ENCODE measurements at regions not wholly inside any gene's neighbourhood (a gene's known extent, or its start where the extent isn't known, plus 50 kb on each side); places are given as distances from the start of the nearest gene placed in this dataset.

DNA sequence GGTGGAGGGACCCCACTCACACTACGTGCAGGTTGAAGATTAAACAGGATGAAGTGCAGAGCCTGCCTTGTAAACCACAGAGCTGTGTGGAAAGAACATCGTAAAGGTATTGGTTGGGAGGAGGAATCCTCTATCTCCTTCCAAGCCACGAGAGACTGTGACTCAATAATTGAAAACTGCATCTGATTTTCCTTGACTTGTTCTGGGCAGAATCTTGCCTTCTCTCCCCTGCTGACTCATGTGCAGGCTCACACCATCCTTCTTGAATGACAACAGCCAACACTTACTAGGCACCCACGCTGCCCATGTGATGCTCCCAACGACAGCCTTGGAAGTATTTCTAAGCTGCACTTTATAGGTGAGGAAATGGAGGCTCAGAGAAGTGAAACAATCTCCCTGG is 563.0 kb downstream of the MIAT start:
- no peak for DNase-seq (ENCODE audit: low read depth, low spot score)

DNA sequence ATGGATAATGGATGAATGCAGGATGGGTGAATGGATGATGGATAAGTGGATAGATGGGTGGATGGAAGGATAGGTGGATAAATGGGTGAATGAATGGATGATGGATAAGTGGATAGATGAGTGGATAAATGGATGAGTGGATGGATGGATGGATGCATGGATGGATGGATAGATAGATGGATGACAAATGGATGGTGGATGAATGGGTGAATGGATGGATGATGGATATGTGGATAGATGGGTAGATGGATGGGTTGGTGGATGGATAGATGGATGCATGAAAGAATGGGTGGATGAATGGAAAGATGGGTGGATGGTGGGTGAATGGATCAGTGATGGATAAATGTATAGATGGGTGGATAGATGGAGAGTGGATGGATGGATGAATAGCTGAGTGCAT is 564.8 kb downstream of the MIAT start:
- no peak for DNase-seq (ENCODE audit: low read depth, low spot score)

DNA sequence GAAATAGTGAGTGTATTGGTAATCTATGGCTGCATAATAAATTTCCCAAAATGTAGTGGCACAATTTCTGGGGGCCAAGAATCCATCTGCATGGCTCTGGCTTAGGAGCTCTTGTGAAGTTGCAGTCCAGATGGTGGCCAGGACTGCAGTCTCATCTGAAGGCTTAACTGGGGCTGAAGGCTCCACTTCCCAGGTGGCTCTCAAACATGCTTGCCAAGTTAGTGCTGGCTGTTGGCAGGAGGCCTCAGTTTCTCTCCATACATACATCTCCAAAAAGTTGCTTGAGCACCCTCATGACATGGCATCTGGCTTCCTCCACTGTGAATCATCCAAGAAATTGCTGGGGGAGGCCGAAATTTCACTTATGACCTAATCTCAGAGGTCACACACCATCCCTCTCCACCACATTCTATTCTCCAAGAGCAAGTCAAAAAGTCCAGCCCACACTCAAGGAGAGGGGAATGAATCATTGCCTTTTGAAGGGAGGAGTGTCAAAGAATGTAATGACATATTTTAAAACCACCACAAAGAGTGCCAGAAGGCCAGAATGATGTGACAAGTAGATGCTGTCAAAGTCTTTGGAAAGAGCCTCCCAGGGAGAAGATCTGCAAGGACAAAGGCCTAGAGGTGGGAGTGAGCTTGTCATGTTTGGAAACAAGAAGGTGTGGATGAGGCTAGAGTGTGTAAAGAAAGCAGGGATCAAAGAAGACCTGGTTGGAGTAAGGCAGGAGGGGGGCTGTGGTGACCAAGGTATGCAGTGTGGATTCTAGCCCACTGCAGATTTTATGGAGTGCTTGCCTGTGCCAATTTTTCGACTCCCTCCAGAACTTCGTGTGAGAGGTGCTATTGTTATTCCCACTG is 566.2 kb downstream of the MIAT start:
- no peak for DNase-seq (ENCODE audit: low read depth, low spot score)

DNA sequence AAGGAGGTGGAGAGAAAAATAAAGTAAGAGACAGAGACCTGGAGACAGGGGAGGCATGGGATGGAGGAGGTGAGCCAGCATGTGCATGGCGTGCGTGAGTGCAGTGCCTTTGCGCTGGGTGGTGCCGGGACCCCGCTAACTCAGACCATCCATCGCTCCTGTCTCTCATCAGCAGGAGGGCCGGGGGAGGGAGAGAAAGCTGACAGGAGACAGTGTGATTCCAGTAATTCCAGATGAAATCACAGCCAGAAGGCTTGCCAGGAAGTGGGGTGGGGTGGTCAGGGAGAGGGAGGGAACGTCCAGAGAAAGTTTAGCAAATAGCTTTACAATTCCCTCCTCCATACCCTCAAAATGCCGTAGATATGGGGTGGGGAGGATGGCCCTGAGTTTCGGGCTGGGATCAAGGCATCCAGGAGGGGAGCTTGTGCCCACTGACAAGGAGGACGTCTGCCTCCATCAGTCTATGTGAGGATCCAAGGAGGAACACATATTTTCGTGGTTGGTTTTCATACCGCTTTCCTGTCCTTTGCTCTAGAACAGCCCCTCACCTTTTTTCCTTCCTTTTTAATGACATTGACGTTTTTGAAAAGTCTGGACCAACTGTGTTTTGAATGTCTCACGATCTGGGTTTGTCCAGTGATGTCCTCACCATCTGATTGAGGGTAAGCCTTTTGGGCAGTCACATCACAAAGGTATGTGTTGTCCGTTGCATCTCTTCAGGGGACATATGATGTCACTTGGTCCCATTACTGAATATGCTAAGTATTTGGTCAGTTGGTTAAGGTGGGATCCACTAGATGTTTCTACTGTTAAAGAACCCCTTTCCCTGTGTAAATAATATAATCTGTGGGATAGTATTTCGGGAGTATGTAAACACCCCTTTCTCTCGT is 567.3 kb downstream of the MIAT start:
- no peak for DNase-seq (ENCODE audit: low read depth, low spot score)

DNA sequence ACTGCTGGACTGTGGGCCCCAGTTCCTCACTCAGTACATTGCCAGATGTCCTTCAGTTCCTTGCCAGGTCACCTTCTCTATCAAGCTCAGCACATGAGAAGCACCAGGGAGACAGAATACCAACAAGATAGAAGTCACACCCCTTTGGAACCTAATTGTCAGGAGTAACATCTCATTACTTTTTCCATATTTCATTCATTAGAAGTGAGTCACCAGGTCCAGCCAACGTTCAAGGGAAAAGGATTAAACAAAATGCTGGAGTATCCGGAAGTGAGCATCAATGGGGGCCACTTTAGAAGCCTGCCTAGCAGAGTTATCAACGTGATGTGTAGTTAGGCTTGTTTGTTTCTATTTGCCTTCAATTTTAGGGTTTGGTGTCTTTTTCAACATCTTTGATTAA is 569.3 kb downstream of the MIAT start:
- DNase-seq (ENCODE audit: low read depth, low spot score), result no peak

DNA sequence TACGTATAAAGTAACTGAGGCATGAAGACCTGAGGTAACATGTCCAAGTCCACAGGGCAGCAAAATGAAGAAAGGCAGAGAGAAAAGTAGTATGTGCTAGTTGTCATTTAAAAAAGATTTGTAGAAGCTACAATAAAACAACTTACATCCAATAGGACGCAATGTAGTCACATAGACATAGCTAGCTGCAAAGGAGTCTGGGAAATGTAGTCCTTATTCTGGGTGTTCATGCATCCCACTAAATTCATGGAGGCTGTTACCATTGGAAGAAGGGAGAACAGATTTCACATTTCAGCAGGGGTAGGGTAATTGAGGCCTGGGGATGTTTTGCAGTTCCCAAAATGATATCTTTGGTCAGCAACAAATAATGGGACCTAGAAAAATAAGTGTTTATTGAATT is 571.4 kb downstream of the MIAT start:
- no peak for DNase-seq (ENCODE audit: low read depth, low spot score)

DNA sequence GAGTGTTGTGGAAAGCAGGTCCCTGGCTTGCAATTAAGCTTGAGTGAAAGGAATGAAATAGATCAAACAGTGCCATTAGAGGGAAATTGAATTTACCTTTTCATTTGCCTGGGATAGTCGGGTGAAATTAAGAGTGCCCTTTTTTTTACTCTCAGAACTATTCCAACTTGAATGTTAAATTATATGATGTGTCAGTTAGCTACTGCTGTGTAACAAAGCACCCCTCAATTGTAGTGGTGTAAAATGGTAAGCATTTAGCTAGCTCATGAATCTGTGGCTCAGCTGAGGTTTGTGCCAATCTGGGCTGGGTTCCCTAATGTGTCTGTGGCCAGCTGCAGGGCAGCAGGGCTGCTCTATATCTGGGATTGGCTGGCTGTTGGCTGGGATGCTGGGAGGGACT is 571.4 kb downstream of the MN1 start:
- DNase-seq (ENCODE audit: low read depth, low spot score), result no peak

DNA sequence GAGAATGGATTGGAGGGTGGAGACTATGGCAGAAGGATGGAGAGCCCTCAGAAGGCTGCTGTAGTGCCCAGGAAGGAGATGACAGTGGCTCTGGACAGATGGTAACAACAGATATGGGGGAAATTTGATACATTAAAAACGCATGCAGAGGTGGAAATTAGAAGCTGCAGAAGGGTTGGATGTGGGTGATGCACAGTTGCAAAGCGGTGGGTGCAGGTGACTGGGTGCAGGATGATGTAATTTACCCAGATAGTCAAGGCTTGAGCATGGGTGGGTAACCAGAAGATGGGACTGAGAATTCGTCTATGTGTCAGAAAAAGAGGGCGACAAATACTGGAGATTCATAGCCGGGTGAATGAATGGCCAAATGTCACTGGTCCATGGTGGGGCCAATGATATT is 570.3 kb downstream of the MN1 start:
- no peak for DNase-seq (ENCODE audit: low read depth, low spot score)

DNA sequence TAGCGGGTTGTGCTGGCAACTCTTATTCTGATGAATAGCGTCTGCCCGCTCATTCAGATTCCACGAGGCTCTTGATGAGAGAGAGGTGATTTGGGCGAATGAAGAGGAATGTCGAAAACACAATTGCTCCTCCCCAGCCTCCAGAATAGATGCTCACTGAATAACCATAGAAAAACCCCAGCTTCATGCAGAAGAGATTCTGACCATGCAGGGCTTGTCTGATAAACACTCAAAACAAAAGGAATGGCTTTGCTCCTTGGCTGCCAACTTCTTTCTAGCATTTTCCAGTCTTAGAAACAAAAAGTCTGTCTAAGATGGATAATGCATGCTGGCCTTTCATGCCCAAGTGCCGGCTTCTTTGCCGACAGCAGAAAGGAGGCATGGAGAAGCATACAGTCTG is 569.5 kb downstream of the MN1 start:
- no peak for DNase-seq (ENCODE audit: low read depth, low spot score)

DNA sequence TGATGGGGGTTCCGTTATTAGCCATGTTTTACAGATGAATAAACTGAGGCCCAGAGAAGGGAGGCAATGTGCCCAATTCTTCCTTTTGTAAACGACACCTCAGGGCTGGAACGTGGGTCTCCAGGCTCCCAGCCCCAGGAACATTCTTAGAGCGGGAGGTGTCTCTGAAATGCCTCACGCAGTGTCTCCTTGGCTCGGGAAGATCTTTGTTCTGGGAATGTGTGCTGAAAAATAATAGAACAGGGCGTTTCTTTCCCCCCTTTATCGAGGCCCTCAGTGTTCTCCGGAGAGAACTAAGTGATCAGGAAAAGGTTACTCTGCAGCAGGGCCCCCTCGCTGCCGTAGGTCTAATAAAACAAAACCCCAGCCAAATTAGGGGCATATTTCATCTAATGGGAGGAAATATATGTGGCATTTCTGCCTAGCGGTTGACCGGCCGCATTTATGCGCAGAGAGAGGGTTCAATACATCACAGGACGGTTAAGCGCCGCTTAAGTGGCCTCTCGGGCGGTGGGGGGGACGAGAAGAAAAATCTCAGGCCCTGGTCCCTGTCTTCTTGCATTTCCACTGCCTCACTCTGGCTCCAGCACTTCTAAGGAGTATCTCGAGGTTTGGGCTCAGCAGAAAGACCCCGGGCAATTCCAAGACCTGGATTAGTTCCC is 564.3 kb downstream of the MN1 start:
- DNase-seq (ENCODE audit: low read depth, low spot score), result no peak

DNA sequence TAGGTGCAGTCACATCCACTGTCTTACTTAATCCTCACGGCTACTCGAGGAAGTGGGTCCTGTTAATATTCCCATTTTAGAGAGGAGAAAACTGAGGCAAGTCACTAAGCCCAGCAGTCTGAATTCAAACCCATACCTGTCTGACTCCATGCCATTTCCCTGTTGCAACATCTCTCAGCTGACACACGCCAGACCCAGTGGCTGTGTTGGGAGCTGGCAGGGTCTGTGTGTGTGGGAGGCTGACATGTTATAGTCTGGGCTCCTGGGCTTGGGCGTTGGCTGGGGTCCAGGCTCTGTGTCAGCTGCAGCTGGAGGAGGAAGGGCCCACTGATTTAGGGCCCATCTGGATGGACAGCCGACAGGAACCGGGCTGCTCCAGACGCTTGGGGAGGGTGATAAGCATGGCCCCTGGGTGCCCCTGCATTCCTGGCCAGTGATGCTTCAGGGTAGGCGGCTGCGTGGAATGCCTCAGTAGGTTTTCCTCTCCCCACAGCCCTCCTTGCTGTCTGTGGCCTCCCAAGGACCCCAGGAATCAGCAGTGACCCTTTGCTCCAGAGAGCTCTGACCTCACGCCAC is 562.5 kb downstream of the MN1 start:
- DNase-seq (ENCODE audit: low read depth, low spot score), result no peak

DNA sequence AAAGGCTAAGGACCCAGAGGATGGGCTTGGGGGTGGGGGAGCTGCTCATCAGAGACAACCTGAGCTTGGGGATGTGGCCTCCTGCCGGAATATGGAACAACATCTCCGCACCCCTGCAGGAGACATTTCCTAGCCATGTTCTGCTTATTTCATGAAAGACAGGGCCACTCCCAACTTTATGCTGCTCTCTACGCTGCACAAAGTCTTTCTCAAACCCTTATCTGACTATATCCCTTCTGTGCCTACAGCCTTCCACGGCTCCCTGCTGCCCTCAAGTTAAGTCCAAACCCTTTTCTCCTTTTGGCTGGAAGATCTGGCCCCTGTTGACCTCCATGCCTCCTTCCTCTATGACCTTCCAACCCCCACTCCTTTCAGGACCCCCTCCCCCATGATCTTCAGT is 562.0 kb downstream of the MN1 start:
- DNase-seq (ENCODE audit: low read depth, low spot score), result no peak

DNA sequence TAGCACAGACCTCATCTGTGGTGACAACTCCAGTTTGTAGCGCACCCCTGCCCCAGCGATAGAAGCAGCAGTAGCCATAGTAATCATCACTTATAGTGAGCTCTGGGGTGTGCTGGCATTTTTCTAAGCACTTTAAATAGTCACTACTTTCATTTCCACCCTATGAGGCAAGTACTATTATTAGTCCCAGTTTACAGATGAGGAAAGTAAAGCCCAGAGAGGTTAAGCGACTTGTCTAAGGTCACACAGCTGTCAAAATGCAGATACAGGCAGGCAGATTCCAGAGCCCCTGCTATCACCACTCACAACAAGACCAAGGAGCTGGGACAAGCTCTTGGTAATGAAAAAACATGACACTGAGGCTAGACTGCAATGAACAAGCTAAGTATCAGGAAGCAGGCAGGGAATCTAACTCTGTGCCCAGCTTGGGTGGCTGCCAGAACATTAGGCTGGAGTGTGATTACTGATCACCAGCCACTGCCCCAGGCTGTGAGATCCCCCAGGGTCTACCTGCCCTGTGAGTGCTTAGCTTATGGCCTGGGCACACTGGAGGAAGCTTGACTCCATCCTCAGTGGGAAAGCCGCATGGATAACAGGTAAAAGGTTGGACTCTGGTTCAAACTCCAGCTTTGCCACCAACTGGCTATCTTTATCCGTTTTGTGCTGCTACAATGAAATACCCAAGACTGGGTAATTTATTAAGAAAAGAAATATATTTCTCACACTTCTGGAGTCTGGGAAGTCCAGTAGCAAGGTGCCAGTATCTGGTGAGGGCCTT is 561.1 kb downstream of the MN1 start:
- DNase-seq (ENCODE audit: low read depth, low spot score), result no peak

DNA sequence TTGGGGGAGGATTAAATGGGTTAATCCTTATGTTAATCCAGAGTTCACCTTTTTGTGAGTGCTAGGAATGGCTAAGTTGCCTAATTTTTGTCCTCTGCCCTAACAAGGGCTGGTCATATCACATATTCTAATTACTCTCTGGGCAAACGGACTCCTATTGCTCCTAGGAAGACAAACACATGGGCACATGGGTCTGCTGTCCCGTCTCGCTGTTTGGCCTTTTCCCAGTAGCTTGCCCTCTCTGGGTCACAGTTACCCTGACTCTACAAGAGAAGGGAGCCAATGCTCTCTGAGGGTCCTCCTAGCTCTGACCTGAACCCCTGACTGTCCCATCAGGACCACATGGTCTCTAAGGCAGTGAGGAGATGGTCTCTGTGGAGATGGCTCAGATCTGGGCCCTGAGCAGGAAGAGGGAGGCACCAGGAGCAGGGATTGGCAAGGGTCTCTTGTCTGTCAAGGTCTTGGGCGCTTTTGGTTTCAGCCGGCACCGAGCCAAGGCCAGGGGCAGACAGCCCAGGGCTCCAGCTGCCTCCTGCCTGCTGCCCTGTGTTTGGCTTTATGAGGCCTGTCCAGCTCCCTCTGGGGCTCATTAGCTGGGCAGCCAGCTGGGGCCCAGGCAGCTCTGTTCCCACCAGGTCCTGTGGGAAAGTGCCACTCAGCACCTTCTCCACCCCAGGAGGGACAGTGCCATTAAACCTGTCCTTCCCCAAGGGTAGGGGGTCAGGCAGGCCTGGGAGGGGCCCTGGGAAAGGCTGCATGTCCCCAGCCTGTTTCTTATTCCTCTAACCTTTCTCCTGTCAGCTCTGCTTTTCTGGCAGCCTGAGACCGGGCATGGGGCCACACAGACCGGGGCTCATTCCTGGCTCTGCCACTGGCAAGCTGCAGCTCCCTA is 559.9 kb downstream of the MN1 start:
- DNase-seq (ENCODE audit: low read depth, low spot score), result no peak

DNA sequence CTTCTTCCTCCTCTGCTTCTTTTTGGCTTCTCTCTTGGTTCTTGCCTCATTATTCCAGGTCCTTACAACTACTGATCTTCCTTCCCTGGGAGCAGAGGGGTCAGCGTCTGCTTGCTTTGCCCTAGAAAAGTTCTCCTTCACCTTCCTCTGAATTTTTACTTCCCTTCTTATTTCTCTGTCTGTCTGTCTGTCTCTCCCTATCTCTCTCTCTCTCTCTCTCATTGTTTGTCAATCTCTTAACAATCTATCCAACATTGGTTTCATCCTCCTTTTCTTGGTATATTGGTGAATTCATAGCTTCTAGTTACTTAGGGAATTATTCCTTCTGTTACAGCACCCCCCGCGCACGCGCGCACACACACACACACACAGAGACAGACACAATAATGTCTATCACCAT is 559.1 kb downstream of the MN1 start:
- no peak for DNase-seq (ENCODE audit: low read depth, low spot score)

DNA sequence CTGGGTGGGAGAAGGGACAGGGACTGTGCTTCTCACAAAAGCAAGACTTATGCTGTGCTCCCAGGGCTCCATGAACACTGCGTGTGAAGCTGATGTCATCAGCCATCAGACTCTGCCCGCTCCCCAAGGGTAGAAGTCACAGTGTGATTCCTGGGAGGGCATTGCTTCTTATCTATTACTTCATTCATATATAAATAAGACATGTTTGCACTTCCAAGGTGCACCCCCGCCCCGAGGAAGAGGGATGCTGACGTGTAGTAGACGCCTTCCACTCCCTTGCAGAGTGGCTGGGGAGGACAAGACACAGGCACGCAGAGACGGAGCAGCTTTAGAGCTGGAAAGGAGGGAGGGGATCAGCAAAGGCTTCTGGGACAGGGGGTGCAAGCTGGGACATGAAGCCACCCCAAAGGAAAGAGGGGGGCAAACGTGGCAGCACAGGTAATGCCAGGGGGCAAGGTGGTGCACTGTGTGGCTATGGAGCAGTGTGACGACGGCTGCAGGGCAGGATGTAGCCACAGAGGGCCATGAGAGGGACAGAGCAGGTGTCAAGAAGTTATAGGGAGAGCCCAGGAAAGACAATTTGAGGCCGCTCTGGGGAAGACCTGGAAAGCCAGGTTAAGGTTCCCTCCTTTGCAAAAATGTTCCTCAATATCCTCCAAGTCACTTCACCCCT is 558.5 kb downstream of the MN1 start:
- no peak for DNase-seq (ENCODE audit: low read depth, low spot score)

DNA sequence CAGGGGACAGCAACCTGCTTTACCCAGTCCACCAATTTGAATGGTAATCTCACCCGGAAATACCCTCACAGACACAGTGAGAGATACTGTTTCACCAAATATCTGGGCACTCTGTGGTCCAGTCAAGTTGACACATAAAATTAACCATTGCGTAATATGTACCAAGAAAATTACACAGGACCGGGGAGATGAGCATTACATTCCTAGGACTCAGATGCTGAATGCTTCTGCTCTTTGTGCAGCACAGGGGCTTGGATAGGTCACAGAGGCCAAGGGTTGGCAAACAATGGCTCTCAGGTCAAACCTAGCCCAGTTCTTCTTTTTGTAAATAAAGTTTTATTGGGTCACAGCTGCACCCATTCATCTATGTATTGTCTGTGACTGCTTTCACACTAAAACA is 557.2 kb downstream of the MN1 start:
- no peak for DNase-seq (ENCODE audit: low read depth, low spot score)

DNA sequence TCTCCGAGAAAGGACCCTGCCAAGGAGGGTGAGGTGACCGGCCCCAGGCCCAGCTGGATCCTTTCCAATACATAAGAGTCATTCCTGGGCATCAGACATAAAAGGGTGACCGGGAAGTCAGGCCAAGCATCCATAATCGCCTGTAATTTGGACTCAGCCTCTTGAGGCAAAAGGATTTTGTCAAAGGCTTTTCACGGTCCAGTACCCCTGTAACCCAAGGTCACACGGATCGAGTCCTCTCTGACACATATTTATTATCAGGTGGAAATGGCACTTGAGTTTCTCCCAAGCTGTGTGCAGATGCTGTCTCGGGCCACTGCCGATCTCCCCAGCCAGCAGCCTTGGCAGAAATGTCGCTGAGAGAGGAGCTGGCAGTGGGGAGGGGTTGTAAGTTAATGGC is 556.5 kb downstream of the MN1 start:
- no peak for DNase-seq (ENCODE audit: low read depth, low spot score)

DNA sequence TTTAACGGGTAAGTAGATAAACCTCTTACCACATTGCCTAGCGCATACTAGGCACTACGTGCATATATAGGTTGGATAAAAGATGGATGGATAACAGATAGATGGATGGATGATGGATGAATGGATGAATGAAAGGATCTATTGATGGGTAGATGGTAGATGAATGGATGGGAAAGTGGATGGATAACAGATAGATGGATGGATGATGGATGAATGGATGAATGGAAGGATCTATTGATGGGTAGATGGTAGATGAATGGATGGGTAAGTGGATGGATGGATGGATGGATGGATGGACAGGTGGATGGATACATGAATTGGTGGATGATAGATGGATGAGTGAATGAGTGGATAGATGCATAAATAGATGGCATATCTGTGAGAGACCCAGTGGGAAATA is 555.0 kb downstream of the MN1 start:
- DNase-seq (ENCODE audit: low read depth, low spot score), result no peak

Data from iPS DF 19.7 (cell line).